Ovary (tissue), 3 donors: ENCODE measurements at regions not wholly inside any gene's neighbourhood (a gene's known extent, or its start where the extent isn't known, plus 50 kb on each side); places are given as distances from the start of the nearest gene placed in this dataset.

Source experiments
- EP300 ChIP-seq: sonication (generic); formaldehyde crosslinking; IDR thresholded peaks from one replicate; pipeline ENCODE4 v1.6.1; 2017; ENCODE audit warnings: antibody characterized with exemption
- TF ChIP-seq, protein P1 (sequence below), 3 donors: fragments of 450-650 bp in 2 of 3; fragments of 200-600 bp in 1 of 3; IDR thresholded peaks; one replicate each; pipeline versions ENCODE4 v1.5.1 to v1.8.0; 2016 to 2022; ENCODE audit warnings: antibody characterized with exemption in 3 of 3, mild to moderate bottlenecking in 1 of 3
- donor health status: DM: no; HTN: no; CAD: no.

DNA sequence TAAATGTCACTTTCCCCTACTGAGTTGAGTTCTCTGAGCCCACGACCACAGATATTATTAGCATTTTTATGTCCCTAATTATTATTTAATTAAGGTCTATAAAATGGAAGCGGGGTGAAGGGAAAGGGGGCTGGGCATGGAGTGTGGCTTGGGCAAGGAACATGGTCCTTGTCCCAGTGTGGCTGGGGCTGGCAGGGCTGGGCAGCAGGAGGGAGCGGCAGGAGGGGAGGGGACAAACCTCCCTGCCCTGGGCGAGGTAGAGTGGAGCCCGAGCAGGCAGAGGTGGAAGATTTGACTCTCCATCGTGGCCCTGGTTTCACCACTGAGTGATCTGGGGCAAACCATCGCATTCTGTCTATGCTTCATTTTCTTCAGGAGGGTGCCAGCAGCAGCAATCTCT, 402.9 kb upstream of the C2CD4B start:
- TF ChIP-seq, protein P1, sequence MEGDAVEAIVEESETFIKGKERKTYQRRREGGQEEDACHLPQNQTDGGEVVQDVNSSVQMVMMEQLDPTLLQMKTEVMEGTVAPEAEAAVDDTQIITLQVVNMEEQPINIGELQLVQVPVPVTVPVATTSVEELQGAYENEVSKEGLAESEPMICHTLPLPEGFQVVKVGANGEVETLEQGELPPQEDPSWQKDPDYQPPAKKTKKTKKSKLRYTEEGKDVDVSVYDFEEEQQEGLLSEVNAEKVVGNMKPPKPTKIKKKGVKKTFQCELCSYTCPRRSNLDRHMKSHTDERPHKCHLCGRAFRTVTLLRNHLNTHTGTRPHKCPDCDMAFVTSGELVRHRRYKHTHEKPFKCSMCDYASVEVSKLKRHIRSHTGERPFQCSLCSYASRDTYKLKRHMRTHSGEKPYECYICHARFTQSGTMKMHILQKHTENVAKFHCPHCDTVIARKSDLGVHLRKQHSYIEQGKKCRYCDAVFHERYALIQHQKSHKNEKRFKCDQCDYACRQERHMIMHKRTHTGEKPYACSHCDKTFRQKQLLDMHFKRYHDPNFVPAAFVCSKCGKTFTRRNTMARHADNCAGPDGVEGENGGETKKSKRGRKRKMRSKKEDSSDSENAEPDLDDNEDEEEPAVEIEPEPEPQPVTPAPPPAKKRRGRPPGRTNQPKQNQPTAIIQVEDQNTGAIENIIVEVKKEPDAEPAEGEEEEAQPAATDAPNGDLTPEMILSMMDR (IDR thresholded peaks at IDR 0.05): no peak
- TF ChIP-seq EP300: no peak
